Dermis blood vessel endothelial cell (primary cell): ENCODE measurements at regions not wholly inside any gene's neighbourhood (a gene's known extent, or its start where the extent isn't known, plus 50 kb on each side); places are given as distances from the start of the nearest gene placed in this dataset.

Source experiments
- DNase-seq: peaks from one replicate; pipeline ENCODE4 v3.0.0; 2010

DNA sequence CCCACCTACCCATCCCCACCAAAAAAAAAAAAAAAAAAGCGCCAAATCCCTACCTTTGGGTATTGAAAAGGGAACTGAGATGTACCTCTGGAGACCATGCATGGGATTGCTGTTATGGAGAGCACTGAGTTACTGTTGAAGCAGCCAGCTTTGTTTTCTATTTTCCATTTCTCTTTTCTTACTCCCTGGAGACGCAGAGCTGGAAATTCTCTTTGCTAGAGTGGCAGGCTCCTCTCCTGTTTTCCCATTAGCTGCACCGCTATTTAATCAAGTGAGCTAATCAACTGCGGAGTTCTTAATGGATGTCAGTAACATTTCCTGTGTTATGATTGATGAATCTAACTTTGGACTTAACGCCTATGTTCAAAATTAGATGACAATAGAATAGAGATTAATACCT, 136.1 kb upstream of the LMCD1 start:
- DNase-seq: no peak

DNA sequence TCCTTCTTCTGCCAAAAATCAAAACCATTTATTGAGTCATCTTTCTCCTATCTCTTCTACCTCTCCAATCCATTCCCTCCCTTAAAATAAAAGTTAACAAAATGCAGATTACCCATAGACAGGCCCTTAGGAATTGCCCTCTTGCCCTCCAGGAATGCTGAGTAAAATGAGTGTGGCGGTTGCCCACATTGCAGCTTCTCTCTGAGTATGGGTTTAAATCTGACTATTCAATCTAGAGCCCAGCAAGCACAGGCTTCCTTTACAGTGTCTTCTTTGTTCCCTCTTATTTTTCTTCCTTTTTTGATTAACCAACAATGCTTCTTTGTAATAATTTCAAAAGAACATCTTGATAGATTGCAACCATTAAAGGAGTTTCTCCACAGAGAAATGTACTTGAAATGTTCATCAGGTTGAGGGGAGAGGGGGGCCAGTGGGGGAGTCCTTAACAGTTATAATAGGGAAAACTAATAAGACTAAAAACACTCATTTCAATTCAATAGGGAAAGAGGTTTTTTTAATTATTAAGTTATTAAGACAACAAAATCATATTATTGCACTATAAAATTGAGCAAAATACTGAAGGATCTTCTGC, 135.3 kb upstream of the LMCD1 start:
- DNase-seq: no peak

DNA sequence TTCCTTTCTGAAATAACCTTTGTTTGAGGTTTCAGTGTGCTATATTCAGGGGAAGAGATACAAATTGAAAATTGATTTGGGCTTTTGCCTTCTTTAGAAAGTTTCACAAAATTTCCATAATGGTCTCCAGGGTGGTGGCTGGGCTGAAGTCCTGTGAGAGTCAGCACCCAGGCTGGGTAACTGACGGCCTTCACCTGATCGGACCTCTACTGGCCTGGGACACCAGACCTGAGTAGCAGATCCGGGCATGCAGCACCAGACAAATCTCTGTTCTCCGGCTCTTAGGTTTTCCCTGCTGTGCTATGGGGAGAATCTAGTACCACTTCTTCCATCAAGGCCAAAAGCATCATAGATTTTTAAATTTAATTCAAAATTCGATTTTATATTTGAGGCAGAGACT, 133.0 kb upstream of the LMCD1 start:
- no peak for DNase-seq

- DNase-seq: no peak
Observed at GRCh38 chr3:8369638-8370037, 132.0 kb upstream of the LMCD1 start.

GRCh38 chr3:8371085-8371551, 130.5 kb upstream of the LMCD1 start:
- DNase-seq: no peak

DNA sequence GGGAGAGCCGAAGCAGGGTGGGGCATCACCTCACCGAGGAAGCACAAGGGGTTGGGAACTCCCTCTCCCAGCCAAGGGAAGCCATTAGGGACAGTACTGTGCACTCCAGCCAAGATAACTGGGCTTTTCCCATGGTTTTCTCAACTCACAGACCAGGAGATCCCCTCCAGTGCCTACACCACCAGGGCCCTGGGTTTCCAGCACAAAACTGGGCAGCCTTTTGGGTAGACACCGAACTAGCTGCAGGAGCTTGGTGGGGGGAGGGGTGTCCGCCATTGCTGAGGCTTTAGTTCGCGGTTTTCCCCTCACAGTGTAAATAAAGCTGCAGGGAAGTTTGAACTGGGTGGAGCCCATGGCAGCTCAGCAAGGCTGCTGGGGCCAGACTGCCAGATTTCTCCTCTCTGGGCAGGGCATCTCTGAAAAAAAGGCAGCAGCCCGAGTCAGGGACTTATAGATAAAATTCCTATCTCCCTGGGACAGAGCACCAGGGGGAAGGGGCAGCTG, 129.6 kb upstream of the LMCD1 start:
- DNase-seq: no peak

DNA sequence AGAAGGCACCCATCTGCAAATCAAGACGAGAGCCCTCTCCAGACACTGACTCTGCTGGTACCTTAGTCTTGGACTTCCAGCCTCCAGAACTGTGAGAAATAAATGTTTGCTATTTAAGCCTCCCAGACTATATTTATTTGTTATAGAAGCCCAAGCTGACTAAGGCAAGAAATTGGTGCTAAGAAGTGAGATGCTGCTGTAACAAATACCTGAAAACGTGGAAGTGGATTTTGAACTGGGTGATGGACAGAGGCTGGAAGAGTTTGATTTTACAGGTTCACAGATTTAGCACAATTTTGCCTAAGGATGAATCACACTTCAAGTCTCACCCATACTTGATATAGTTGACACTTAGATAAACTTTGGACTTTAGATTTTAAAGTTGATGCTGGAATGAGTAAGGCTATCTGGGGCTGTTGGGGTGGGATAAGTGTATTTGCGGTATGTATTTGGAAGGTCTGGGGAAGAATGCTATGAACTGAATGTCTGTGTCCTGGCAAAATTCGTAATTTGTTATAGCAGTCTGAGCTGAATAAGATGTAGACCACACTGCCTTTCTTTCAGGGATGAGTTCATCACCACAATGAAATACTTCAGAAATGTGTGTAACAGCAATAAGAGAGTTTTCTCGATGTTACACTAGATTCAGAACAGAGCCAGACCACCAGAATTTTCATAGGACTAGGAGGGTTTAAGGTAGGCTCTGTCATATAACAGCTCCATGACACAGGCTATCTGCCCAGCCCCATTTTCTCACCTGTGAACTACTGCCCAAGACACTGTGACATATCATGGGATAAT, 120.5 kb upstream of the LMCD1 start:
- DNase-seq: no peak

DNA sequence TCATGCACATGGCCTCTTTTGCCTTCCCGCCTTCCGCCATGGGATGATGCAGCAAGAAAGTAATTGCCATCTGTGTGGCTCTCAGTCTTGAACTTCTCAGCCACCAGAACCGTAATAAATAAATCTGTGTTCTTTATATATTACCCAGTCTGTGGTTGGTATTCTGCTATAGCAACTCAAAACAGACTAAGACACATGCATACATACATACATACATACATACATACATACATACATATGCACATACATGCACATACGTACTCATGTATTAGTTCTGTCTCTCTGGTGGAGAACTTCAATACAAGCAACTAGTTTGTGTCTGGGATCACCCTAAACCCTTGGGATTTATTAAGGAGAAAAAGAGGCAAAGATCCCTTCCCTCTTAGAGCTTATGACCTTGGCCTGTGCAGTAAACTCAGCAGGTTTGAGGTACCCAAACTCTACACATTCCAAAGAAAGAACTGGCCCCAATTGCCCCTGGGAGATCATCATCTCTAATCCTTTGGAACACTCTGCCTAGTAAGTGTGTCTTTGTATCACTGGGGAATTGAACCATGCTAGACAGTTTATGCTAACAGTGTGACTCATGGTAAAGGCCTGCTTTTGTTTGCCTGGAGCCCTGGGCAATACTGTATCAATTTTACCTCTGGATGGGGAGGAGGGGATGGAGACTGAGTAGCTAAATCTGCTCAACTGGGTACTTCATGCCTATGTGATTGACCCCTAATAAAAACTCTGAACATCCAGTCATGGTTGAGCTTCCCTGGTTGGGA, 115.6 kb upstream of the LMCD1 start:
- DNase-seq: no peak

DNA sequence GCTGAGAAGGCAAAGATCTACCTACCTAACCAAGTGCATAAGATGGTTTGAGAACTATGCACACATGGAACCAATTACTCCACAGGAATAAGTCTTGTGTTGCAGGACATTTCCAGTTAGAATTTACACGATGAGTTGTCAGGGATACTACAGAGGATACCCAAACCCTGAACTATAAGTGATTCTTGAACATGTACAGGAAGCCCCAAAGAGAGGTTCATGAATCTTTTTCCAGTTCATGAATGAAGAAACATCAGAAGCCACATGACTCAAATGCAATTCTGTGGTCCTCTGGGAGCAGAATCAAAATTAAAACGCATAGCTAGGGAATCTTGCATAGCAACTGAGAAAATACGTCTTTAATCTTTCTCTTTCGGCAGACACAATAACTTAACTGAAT, 114.1 kb upstream of the LMCD1 start:
- no peak for DNase-seq

DNA sequence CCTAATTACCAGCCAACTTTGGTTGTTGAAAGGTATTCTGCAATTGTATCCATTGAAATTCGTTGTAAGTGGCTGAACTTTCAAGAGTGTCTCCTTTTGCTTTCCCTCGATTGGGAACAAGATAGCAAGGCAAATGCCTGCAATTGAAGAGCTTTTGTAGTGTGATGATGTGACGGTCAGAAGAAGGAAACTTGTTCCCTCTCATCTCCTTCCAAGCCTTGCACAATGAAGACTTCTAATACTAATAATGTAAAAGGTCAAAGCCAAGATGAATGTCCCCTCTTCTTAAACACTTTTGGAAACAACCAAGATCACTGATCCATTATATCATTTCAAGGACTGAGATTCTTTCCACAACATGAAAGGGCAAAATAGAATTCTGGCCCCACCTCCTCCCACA, 101.9 kb upstream of the LMCD1 start:
- DNase-seq: no peak

- DNase-seq: no peak
Observed at GRCh38 chr3:8400911-8401310, 100.7 kb upstream of the LMCD1 start.

DNA sequence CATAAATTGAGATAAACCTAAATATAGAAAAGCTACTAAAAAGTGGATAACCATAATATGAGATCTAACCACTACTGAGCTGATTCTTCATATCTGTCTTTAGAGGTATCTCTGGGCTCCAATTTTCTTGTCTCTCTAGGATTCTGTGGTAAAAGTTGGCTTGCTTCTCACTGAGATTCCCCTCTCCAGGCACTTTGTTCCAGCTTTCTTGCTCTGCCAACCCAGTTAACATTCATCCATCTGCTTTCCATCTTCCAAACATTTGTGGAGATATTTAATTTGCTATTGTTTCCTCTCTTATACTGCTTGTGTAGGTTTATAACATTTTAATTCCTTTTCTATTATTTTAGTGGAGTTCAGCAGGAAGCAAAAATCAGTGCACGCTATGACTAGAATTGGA, 97.6 kb upstream of the LMCD1 start:
- no peak for DNase-seq

GRCh38 chr3:8405144-8405543, 96.5 kb upstream of the LMCD1 start:
- no peak for DNase-seq

DNA sequence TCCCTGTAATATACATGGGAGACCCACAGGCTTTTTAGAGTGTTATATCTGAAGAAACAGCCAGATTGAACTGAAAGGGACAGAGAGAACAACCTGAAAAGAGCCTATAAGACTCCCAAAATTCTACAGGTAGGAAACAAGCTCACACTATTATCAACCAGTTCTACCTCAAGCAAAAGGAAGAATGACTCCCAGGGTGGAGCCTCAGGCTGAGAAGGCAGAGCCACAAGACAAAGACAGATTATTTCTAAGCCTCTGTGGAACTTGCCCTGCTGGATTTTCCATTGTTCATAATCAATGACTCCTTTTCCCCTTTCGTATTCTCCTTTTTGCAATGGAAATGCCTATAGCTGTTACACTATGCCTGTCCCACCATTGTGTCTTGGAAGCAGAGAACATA, 95.1 kb upstream of the LMCD1 start:
- no peak for DNase-seq

DNA sequence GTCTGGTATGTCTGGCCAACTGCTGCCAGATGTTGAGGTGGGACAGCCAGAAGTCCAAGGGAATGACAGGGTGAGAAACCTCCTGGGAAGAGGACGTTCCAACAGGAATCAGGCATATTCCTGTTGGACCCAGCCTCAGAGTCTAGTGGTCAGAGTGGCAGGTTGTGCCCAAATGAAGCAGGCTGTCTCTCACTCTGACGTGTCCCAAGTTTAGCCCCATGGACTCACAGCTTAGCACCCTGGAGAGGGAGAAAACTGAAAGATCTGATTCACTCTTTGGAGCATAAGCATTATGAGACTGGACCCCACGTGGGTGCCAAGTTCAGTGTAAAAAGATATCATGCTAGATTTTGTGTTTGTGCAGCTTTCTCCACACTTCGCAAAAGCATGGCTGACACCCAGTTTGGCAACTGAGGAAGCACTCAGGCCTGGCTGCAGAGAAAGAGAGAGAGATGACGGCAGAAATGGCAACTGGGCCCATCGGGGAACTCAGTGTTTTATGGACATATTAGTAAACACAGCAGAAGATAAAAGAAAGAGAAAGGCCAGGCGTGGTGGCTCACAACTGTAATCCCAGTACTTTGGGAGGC, 88.2 kb upstream of the LMCD1 start:
- no peak for DNase-seq

DNA sequence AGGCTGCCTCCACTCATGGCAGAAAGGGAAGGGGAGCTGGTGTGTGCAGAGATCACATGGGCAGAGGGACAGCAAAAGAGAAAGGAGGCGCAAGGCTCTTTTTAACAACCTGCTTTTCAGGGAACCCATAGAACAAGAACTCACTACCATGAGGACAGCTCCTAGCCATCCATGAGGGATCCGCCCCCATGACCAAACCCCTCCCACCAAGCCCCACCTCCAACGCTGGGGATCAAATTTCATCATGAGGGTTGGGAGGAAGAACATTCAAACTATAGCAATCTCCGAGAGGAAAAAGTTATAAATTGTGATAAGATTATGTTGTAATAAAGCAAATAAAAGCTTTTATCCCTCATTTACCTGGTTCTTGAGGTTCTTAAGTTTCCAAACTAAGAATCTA, 84.7 kb upstream of the LMCD1 start:
- peak; percentile 46 for DNase-seq

- DNase-seq: no peak
Observed at GRCh38 chr3:8420612-8421011, 81.0 kb upstream of the LMCD1 start.

DNA sequence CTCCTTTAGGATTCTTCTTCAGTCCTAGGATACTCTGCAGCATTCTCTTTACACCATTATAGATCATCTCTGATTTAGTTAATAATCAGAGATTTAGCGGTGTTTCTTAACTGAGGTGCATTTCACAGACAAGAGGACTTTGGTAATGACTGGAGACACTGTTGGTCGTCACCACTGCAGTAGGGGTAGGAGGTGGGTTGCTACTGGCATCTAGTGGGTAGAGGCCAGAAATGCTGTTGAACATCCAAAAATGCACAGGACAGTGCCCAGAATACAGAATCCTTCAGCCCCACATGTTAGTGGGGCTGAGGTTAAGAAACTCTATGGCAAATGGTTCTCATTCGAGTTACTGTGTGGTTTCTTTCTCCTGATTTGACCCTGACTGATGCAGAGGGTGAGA, 80.4 kb upstream of the LMCD1 start:
- DNase-seq: peak; percentile 6

DNA sequence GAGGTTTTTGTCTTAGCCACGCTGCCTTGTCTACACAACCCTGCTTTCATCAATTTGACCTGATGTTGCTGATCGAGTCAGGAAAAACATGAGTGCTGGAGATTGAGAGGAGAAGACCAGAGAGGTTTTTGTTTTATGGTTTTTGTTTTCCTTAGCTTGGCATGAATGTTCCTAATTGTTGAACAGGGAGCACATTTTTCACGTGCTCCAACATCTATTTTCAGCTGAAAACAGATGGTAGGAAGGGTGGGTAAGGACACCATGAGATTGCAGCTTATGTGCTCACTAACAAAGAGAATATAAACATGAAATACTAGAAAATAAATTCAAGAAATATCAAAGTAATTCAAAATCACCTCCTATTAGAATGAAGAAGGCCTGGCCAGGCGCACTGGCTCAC, 79.9 kb upstream of the LMCD1 start:
- no peak for DNase-seq

DNA sequence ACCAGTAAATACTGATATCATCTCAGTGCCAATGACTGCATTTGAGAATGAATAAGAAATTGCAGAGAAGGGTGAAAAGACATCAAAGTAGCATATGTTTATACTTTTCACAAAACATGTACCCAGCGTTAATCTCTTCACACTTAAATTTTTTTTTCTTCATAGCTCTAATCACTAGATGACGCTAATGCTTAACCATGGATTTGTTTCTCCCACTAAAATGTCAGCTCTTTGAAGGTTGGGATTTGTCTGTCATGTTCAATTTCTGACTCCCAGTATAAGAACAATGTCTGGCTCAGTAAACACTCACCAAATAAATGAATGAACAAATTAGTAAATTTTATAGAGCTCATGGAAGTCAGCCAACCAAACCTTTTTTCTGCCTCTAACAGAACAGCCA, 78.3 kb upstream of the LMCD1 start:
- DNase-seq: no peak

- DNase-seq: no peak
Observed at GRCh38 chr3:8424281-8424680, 77.3 kb upstream of the LMCD1 start.

DNA sequence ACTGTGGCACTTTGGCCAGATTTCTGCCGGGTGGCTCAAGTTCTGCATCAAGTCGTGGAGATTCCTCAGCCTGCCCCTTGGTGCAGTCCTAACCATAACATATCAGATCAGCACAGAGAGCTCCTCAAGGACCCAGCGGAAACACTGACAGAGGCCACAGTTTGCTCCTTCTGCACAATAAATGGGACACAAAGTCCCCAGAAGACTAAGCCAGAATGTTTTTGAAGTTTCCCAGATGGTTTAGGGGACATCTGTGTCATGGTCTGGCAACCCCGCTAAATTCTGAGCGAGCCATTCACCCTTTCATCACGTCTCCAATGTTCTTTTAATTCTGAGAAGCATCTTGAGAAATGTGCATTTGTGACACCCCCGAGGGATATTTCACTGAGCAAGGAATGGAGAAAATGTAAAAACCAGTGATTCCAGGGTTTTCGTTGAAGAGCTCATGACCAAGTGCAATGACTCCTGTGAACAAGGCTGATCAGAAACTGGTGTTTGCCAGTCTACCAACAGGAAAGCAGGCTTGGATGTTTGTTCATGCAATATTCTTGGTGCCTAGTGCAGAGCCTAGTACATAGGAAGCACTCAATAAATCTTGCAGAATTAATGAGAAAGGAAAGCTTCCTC, 64.8 kb upstream of the LMCD1 start:
- DNase-seq: no peak
